ENCODE measurements at regions not wholly inside any gene's neighbourhood (a gene's known extent, or its start where the extent isn't known, plus 50 kb on each side); places are given as distances from the start of the nearest gene placed in this dataset.

DNA sequence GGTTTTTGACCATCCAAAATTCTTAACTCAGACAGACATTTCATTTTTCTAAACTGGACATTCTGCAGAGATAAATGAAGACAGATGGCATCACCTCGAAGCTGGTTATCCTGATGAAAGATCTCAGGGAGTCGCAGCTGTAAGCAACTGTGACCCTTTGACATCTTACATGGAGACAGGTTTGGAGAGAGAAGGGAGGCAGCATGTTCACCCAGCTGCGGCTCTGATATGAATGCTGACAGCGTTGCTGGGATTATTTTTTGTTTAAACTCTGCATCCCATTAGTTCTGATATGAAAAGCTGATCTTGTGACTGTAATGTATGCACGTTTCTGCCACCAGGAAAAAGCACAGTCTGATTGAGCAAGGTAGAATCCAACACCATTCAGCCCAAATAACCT, 89.4 kb downstream of the C6orf118 start:
- TF ChIP-seq, protein P1, sequence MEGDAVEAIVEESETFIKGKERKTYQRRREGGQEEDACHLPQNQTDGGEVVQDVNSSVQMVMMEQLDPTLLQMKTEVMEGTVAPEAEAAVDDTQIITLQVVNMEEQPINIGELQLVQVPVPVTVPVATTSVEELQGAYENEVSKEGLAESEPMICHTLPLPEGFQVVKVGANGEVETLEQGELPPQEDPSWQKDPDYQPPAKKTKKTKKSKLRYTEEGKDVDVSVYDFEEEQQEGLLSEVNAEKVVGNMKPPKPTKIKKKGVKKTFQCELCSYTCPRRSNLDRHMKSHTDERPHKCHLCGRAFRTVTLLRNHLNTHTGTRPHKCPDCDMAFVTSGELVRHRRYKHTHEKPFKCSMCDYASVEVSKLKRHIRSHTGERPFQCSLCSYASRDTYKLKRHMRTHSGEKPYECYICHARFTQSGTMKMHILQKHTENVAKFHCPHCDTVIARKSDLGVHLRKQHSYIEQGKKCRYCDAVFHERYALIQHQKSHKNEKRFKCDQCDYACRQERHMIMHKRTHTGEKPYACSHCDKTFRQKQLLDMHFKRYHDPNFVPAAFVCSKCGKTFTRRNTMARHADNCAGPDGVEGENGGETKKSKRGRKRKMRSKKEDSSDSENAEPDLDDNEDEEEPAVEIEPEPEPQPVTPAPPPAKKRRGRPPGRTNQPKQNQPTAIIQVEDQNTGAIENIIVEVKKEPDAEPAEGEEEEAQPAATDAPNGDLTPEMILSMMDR (optimal IDR thresholded peaks at IDR 0.05 in 1 of 3, IDR thresholded peaks at IDR 0.05 in 1 of 3, conservative IDR thresholded peaks at IDR 0.05 in 1 of 3; ENCODE audit: extremely low read depth in 1 of 3, insufficient read depth in 2 of 3, low read length in 3 of 3): no peak
- no peak for TF ChIP-seq EZH2 (IDR thresholded peaks at IDR 0.05; ENCODE audit: low read length)

Data from keratinocyte (primary cell).